Thyroid gland (tissue), 4 donors: ENCODE measurements at regions not wholly inside any gene's neighbourhood (a gene's known extent, or its start where the extent isn't known, plus 50 kb on each side); places are given as distances from the start of the nearest gene placed in this dataset.

ENCODE experiments used
- POLR2A ChIP-seq, 2 donors: fragments of 450-650 bp; IDR thresholded peaks; one replicate each; pipeline ENCODE4 v1.6.1; 2017; ENCODE audit warnings: antibody characterized with exemption in 2 of 2, mild to moderate bottlenecking in 2 of 2, moderate library complexity in 1 of 2
- TF ChIP-seq, protein P1 (sequence below), 6 experiments: fragments of 200-600 bp in 3 of 6; fragments of 450-650 bp in 3 of 6; sonication (generic) in 3 of 6; IDR thresholded peaks; one replicate each; pipeline ENCODE4 v1.5.1; 2016 to 2019; ENCODE audit warnings: antibody characterized with exemption in 6 of 6, mild to moderate bottlenecking in 2 of 6, inconsistent platforms in 1 of 6, moderate library complexity in 1 of 6

DNA sequence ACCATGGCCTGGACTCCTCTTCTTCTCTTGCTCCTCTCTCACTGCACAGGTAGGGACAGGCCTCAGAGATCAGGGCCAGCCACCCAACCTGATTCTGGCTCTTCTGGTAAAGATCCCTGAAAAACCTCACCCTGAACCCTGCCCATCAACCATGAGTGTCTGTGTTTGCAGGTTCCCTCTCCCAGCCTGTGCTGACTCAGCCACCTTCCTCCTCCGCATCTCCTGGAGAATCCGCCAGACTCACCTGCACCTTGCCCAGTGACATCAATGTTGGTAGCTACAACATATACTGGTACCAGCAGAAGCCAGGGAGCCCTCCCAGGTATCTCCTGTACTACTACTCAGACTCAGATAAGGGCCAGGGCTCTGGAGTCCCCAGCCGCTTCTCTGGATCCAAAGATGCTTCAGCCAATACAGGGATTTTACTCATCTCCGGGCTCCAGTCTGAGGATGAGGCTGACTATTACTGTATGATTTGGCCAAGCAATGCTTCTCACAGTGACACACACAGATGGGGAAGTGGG lies 80.9 kb downstream of the ZNF280B start:
- no peak for TF ChIP-seq POLR2A (IDR thresholded peaks at IDR 0.05)
- TF ChIP-seq, protein P1, sequence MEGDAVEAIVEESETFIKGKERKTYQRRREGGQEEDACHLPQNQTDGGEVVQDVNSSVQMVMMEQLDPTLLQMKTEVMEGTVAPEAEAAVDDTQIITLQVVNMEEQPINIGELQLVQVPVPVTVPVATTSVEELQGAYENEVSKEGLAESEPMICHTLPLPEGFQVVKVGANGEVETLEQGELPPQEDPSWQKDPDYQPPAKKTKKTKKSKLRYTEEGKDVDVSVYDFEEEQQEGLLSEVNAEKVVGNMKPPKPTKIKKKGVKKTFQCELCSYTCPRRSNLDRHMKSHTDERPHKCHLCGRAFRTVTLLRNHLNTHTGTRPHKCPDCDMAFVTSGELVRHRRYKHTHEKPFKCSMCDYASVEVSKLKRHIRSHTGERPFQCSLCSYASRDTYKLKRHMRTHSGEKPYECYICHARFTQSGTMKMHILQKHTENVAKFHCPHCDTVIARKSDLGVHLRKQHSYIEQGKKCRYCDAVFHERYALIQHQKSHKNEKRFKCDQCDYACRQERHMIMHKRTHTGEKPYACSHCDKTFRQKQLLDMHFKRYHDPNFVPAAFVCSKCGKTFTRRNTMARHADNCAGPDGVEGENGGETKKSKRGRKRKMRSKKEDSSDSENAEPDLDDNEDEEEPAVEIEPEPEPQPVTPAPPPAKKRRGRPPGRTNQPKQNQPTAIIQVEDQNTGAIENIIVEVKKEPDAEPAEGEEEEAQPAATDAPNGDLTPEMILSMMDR (IDR thresholded peaks at IDR 0.05), result no peak
